ENCODE measurements at regions not wholly inside any gene's neighbourhood (a gene's known extent, or its start where the extent isn't known, plus 50 kb on each side); places are given as distances from the start of the nearest gene placed in this dataset.
A peak's percentile ranks its signal among the peaks of the same experiment; 100 is the strongest.

DNA sequence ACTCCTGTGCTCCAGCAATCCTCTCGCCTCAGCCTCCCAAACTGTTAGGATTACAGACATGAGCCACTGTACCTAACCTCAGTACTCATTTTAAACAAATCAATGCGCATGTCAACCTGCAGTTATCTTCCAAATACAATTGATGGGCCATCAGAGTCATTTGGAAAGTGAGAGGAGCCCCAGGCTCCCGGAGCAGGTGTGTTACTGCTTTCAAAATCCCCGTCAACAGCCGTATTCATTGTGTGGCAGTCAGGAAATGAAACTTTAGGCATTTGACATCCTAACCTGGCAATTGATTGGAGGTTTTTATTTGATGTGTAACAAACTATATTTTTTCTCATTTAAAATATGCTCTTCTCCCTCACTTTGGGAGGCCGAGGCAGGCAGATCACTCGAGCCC lies 623.6 kb upstream of the TENM3 start:
- DNase-seq (ENCODE audit: low spot score) = no peak

DNA sequence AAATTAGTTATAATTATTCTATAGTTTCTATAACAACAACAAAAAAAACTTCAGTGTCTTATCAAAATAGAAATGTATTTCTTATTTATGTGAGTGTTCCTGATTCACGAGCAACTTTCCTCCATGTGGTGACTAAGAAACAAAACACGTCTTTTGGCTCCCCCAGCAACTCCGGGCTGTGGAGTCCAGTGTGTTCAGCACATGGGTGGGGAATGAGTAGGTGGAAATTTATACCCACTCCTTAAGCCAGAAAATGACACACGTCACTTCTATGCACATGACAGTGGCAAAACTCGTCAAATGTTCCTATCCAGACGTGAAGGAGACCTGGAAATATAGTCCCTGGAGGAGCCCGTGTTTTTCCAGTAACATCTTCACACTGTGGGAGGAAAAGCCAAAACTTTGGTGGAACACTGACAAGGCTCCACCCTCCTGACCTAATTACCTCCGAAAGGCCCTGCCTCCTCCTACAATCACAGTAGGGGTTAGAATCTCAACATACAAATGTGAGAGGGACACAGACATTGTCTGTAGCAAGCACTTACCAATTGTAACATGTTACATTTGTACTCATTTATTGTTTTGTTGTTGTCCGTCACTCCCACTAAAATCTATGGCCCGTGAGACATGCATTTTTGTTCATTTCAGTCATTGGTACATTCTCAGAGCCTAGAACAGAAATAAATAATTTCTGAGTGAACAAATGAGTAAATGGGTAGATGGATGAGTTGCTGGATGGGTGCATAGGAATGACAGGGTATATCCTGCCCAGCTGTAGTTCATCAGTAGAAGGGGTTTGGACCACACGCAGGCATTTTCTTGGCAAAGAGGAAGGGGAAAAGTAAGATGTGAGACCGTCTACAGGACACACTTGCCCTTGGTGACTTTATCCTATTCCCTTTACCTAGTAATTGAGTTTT lies 605.8 kb upstream of the TENM3 start:
- no peak for DNase-seq (ENCODE audit: low spot score)

DNA sequence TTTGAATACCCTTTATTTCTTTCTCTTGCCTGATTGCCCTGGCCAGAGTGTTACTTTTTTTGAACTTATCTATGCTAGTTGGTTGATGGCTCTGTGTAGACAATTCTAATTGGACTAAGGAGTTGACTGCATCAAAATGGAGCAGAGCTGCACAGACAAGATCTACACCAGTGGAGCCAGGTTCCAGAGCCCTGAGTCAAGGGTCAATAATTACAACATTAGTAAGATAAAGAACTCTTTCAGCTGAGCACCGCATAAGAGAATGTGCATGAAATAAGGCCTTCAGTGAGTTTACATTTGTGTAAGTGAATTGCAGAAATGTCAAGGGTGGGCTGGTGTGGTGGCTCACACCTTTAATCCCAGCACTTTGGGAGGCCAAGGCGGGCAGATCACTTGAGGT lies 599.7 kb upstream of the TENM3 start:
- DNase-seq (ENCODE audit: low spot score) = no peak

DNA sequence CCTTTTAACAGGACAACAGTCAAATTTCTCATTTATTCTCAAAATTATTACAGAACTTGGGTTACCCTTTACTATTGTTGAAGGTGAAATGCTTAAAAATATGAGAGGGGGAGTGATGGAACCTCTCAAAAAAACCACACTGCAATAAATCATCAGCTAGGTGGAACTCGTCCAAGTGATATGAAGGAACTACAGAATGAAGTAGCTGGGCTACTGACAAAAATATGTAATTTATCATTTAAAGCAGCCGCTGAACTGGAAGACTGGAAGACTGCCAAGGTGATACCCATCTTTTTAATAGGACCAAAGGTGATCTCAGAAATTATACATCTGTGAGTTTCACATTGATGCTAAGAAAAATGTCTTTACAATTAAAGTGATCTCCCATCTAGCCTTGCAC lies 597.7 kb upstream of the TENM3 start:
- DNase-seq (ENCODE audit: low spot score) = no peak

DNA sequence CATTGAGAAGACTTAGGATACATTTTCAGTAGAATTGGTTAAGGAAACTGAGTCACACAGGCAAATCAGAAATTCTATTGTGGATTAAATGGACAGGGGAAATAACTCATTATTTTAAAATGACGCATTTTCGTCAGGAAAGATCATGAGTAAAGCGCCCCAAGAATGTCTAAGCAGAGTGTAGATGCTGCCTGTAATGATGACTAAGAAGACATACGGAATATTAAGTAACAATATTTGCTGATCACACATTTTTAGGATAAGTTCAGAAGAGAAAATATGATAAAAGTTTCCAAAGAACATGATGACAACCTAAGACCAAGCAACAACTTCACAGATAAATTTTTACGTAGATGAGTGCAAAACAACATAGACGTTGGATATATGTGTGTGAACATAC lies 596.3 kb upstream of the TENM3 start:
- peak; percentile 26 for DNase-seq (ENCODE audit: low spot score)

DNA sequence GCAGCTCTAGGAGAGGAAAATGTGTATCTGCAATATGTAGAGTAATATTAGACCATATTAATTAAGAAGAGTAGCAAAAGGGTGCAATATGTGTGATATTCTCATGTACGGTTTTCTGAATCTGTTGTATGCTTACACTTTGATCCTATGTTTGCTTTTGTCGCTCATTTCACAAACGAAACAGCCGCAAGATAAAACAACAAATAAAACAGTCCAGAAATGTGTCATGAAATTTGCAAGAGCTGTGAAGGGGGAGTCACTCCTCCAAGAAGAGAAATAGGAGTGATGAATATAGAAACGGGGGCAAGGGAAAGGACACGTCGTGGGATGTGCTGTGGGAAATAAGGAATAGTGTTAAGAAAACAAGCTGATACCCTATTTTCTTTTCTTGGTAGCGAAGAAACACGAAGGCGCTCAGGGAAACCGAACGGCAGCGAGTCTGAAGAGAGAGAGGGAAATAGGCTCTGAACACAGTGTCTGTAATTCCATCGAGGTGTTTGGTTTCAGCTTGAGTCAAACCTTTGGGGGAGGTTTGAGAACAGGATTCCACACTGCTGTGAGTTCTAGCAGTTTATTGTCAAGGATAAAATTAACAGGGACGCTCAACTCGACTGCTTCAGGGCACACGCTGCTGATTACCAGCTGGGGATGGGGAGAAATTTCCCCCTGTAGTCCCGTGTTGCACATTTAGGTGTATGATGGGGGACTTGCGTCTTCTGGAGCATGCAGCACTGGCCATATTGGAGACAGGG lies 595.6 kb upstream of the TENM3 start:
- DNase-seq (ENCODE audit: low spot score) = no peak

DNA sequence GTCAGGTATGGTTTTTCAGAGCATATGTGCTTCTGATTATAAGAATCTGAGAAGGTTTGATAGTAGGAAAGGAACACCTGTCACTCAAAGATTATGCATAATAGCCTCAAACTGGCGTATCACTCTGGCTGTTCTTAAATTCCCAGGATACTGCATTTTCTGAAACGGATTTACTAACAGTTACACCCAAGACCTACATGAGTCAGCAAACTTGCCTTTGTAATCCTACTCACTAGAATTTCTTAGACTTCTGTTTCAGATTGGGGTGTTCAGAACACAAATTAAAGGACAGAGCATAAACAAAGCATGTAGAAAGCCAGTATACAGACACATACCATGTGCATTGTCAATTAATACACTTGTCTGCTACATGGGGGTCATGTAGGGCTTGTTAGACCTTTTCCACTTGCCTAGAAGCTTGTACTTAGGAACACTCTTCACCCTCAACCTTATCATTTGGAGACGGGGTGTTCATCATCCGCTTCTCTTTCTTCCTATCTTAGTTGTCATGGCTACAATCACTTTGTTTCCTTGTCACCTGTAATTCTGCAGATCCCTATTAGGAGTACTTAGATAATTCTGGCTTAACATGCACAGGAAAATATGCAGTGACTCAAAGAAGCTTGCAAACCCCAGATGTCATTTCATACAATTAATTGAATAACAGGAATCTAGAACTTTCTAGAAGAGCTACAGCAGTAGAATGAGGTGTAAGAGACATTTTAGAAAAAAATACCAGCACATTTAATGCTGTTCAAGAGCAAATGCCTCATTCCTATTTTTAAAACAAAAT lies 593.0 kb upstream of the TENM3 start:
- DNase-seq (ENCODE audit: low spot score) = no peak

DNA sequence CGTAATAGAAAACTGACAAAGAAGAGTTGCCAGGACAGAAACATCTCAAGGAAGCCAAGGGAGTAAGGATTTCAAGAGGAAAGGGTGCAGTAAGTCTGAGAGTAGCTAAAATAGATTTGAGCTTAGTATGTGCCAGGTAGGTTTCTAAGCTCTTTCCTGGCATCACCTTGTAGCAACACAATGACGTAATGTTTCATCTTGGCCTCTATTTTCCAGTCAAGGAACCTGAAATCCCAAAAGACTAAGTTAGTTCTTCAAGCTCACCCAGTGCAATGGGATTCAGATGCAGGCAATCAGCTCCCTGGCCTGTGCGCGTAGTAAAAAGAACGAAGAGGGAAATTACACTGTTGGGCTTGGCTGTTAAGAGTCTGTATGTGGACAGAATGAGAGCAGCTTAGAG lies 586.5 kb upstream of the TENM3 start:
- no peak for DNase-seq (ENCODE audit: low spot score)

DNA sequence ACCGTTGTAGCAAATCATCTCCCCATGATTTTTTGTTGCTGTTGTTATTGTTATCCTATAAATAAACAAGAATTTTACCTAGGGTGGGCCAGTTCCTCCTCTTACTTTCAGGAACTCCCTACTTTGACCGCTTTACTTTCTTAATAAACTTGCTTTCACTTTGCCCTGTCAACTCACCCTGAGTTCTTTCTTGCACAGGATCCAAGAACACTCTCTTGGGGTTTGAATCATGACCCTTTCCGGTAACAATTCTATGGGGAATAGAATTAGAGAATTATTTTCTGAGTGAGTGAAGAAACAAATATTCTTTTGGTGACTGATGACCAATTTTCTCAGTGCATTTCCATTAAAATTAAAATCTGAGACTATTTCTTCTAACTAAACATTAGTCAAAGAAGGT lies 584.0 kb upstream of the TENM3 start:
- DNase-seq (ENCODE audit: low spot score) = no peak

DNA sequence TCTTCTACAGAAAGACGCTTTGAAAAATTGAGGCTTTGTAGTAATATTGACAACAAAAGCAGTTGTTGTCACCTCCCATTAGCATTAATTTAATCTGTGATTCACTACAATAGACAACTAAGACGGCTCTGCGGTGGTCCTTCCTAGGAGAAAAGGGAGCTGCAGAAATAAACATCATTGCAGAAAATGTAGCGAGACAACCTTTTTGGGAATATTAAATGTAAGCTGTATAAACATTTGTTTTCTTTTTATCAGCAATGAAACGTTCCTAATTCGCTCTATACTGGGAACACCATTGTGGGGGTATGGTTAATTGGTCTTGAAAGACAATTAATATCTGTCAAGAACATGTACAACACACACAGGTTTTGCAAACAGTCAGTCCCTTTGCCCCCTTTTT lies 583.3 kb upstream of the TENM3 start:
- DNase-seq (ENCODE audit: low spot score) = no peak

DNA sequence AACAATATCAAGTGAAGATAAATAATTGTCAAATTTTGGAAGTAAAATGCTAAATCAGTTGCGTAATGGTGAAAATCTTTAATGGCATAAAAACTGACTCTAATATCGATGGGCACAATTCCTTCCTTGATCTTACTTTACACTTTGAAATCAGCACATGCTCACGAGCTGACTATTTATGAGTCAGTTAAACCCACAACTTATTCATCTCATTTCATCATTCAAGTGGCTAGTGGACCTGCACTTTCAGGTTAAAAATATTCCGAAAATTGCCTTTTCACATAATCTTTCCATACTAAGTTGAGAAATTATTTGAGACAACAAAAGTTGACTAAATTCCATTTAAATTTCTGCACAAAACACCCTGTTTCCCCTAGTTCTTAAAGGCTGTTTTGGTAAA lies 582.1 kb upstream of the TENM3 start:
- DNase-seq (ENCODE audit: low spot score) = peak; percentile 68

DNA sequence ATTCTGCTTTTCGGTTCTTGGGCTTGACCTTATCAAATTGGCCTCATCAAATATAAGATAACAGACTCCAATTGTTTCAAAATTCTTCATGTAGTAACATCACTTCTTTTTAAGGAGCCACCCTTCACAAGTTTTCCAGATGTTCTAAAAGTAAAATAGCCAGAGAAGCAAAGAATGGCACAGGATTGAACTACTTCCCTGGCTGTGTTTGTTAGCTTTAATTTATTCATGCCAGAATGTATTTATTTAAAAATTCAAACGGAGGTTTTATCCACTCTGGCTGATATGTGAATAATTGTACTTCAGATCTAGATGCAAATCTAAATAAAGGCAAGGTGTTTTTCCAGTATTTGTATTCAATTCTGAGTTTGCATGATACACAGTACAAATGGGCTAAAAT lies 581.3 kb upstream of the TENM3 start:
- no peak for DNase-seq (ENCODE audit: low spot score)

DNA sequence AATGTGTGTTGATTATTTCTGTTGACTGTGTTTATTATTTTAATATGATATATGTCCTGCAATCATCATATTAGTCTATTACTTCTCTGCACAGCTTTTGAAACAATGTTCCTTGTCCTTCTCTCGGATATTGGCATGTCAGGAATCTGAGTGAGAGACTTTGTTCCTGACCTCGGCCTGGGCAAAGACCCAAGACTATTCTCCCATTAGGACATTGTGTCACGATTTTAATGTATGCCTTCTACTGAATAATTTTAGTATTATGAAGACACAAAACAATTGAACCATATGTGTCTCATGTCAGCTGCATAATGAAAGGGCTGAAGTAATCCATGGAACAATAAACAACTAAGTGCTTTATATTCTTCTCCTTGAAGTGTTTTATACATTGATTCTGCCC lies 580.8 kb upstream of the TENM3 start:
- no peak for DNase-seq (ENCODE audit: low spot score)

DNA sequence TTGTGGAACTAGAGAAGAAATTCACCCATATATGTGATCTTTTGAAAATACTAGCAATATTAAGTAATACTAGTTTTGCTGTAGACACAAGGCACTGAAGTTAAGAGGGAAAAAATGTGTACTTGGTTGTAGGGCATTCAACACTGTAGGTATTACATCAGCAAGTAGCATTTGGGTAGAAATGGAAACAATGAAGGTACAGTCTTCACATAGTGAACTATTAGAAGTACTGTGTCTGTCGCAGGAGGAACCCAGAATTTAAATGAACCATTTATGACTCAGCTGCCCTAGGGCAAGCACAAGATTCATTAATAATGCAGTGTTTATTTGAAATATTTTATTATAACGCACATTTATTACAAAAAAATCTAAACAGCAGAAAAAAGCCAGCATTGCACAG lies 572.7 kb upstream of the TENM3 start:
- no peak for DNase-seq (ENCODE audit: low spot score)

DNA sequence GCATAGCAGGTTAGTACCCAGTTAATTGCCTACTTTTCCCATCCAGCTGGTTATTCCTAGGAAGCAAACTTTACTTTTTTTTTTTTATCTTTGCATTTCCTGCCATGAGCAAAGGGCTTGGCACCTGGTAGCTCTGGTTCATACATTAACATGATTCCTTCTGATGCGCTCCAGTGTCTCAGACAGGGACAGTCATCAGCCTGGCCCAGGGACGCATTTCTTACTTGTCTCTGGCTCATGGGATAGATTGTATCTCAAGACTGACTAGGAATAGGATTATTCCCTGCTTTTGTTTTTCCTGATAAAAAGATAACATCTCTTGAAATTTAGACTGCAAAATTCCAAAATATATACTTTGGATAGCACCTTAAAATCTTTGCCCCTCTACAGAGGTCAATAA lies 571.5 kb upstream of the TENM3 start:
- no peak for DNase-seq (ENCODE audit: low spot score)

DNA sequence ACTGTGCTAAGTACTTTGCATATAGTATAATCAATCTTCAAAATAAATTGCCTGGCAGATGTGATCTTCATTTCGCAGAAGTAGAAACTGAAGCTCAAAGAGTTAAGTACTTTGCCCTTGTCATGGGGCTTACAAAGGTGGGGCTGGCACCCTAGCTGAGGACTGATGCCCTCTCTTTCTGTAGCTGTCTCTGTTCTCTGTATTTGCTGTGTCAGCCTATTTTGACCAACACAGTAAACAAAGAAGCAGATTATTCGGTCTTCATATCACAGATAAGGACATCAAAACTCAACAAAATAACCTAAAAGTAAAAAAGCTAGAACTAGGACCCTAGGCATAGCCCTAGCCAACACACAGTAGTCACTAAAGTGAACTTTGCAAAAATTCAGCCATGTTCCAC lies 570.5 kb upstream of the TENM3 start:
- no peak for DNase-seq (ENCODE audit: low spot score)

DNA sequence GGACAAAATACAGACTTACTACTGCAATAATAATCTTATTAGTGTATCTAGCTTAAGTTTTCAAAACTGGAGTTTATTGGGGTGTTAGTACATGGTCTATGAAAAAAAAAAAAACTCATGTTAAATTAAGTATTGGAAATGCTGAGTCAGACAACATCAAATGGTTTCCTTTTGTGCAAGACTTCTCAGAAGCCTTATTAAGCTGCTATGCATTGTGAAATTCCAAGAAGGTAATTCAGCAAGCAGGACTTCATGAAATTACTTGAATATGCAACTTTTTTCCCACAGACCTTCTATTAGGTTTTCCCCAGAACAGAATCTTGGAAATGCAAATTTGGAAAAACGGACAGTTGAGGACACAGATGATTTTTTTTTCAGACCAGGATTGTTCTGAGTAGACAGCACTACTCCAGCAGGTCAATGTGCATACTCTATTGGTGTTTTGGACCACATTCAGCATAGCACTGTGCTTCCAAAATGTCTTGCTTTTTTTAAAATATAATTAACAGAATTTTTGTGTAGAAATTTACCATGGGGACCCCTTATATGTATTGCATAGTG lies 568.8 kb upstream of the TENM3 start:
- no peak for DNase-seq (ENCODE audit: low spot score)

DNA sequence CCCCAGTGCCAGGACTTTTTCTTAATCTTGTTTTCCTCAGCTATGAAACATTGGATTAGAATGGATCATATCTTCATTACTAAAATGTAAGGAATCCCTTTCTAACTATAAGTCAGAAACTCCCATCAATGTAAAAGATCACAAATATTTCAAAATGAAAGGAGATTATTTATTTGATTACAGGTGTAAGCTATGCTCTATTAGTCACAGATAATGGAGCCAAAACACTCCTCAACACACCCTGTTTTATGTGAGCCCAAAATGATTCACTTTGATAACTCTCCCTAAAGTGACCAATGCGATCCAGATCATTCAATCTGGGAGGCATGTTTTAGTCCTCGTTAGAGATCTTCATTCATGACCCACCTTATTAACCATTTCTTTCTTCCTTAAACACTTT lies 566.7 kb upstream of the TENM3 start:
- no peak for DNase-seq (ENCODE audit: low spot score)

DNA sequence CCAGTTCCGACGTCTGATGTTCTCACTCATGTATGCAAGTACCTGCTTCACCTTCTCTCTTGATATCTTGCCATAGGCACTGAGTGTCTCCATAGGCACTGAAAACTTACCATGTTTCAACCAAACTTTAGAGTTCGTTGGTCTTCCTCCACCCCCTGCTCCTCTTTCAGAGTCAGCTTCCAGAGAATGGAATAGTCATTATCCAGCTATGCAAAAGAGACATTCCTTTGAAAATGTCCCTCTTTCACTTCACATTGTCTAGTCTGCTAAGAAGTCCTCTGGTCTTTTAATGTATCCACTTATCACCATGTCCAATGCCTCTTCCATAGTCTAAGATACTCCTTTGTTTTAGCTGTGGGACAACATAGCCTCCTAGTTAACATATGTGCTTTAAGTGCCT lies 566.0 kb upstream of the TENM3 start:
- DNase-seq (ENCODE audit: low spot score) = no peak

DNA sequence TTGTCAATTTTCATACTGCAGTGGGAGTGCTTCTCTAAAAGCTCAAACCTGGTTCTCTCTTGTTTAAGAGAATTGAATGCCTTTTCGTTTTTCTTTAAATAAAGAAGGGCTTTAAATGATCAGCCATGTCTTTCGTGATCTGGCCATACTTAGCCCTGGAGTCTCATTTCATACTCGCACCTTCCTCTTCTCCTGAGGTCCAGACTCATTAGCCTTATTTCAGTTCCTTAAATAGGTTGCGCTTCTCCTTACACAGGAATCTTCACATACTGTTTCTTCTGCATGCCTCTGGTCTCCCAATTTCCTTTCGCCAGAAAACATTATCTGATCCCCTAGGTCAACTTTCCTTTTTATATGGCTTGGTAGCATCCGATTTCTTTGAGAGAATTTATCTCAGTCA lies 565.6 kb upstream of the TENM3 start:
- no peak for DNase-seq (ENCODE audit: low spot score)

DNA sequence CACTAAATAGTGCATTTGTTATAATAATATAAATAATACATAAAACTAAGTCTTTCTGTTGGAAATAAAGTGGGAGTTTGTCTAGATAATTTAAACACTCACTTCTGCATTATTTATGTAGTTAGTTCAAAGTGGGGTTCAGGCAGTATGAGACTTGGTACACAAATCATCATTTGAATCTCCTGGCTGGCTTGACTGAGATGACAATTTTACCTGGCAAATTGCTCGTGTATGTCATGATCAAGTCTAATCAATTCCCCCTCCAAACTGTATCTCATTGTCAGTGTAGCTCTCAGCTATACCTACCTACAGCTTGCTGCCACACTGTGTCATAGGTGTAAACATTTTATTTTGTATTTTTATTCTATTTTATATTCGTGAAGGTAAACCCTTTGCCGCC lies 563.4 kb upstream of the TENM3 start:
- no peak for DNase-seq (ENCODE audit: low spot score)

DNA sequence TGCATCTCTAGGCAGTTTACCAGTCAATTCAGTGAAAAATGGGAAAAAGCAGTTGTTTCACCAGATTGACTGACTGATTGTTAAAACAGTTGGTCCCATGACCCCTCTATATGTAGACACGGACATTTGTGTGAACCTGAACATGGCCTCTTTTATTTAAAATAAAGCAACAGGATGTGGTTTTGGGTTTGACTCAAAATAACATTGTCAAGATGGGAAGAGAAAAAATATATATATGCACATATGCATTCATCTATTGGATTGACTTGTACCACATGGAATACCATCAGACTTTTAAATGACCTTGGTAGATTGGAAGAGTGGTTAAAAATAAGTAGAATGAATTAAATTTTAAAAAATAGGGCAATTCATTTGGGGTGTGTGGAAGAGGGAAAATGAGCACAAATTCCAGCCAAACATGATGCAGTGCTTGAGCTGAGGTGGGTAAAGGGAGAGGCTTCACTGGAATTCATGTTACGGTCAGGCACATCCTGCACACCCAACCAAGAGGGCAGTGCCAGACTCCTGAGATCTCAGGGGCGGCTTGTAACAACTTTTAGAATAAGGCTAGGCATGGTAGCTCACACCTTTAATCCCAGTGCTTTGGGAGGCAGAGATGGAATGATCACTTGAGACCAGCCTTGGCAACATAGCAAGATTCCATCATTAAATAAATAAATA lies 560.7 kb upstream of the TENM3 start:
- DNase-seq (ENCODE audit: low spot score) = no peak

Data from RKO (cell line).